ENCODE measurements at regions not wholly inside any gene's neighbourhood (a gene's known extent, or its start where the extent isn't known, plus 50 kb on each side); places are given as distances from the start of the nearest gene placed in this dataset.
"Not testable (repeated sequence)": the region's sequence is repeated elsewhere in the genome, so short reads cannot be mapped to it uniquely, and the experiment has no call there.

DNA sequence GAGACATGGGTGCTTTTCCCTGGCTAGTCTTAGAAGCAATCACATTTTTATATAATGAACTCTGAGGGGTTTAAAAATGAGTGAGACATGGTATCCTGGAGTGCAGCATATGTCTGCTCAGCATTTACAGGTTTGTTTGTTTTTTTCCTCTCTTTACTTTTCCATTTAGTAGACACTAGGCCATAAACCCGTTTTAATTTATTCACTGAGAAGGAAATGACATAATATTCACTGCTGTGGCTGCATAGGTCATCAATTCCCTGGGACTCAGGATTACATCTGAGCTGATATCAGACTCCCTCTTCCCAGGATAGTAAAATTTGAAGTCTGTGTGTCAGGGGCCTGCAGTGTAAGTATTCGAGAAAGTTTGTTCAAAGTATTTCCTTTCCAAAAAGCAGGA lies 178.9 kb upstream of the SPRY1 start:
- DNase-seq (no peak), ATAC-seq (no peak)

DNA sequence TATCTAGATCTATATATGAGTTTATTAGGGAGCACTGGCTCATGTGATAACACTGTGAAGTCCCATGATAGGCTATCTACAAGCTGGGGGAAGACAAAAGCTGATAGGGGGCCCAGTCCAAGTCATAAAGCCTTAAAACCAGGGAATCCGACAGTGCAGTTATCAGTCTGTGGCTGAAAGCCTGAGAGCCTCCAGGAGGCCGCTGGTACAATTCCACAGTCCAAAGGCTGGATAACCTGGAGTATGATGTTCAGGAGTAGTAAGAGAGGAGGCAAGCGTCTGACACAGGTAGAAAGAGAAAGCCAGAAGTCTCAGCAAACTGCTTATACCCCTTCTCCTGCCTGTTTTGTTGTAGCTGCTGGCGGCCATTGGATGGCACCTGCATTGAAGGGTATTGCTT lies 177.6 kb upstream of the SPRY1 start:
- no peak for ATAC-seq
- no peak for DNase-seq

DNA sequence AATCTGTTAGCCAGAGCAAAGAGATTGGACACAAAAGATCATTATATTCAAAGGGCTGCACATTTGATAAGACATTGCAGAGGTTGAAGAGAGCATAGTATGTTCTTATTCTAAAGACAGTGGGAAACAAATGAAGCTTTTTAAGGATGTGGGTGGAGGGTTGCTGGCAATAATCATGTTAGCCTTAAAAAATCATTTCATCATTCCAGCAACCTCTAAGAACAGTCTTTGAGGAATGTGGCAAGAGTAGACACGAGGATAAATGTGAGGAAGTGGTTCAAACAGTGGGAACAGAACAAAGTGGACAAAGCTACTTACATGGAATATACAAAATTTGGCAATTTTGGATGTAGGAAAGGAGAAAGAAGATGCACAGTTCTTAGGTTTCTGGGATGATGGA lies 167.3 kb upstream of the SPRY1 start:
- no peak for DNase-seq
- ATAC-seq: no peak

DNA sequence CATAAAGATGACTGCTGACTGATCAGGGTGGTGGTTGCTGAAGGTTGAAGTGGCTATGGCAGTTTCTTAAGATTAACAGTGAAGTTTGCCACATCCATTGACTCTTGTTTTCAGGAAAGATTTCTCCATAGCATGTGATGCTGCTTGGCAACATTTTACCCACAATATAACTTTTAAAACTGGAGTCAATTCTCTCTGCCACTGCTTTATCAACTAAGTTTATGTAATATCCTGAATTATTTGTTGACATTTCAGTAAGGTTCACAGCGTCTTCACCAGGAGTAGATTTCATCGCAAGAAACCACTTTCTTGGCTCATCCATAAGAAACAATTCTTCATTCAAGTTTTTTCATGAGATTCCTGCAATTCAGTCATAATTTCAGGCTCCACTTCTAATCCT lies 166.5 kb upstream of the SPRY1 start:
- ATAC-seq: no peak
- no peak for DNase-seq

DNA sequence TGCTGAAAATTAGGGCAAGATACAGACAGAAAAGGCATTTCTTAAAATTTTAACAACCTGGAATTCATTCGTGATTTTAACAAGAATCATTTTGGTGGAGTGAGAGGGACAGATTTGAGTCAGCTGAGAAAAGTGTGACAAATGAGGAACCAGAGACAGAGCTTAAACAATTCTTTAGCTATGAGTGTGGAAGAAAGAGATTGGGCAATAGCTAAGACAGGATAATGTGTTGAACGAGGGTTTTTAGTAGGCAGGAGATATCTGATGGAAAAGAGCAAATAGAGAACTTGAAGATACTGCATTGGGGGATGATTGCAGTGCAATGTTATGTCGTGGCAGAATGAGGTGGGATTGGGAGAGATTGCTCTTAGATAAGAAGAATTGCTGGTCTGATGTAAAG lies 164.2 kb upstream of the SPRY1 start:
- ATAC-seq: no peak

DNA sequence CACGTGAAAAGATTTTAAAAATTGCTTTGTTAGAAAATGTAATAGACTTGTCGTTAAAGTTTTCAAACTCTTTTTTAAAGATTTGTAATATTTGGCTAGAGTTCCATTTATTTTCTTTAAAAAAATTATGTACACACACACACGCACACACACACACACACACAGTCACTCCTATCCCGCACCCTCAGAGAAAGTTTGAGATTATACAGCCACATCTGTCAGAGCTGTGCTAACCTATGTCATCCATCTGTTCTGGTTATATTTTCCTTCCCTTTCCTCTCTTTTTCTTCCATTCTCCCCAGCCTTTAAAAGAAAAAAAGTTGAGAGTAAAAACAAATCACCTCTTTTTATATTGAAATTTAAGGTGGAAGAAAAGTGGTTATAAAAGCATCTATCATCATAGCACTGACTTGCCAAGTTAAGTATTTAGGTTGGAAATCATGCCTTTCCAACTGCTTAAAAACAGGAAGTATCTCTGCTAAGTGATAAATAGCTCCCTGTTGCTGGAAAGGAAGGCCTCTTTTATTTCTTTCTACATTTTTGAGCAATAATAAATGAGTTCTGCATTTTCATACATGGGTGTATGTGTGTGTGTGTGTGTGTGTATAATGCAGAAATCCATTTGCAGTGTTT lies 163.3 kb upstream of the SPRY1 start:
- ATAC-seq (no peak), DNase-seq (no peak)

More for the DNA sequence above, 164.2 kb upstream of the SPRY1 start:
- no peak for DNase-seq

DNA sequence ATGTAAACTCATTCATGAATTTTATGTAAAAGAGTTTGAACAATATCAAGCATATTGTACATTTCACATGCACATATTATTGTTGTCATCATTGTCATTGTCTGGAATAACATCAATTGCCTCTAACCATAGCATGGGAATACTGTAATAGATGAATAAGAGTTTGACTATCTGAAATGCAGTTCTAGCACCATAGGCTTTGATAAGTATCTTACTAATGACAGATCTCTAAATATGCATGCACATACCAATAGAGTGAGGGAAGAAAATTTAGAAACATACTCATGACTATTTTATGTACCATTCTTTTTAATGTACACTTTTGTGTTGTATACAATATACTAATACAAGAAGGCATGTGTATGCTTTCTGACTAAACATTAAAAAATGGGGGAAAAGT lies 161.6 kb upstream of the SPRY1 start:
- DNase-seq (no peak), ATAC-seq (no peak)

DNA sequence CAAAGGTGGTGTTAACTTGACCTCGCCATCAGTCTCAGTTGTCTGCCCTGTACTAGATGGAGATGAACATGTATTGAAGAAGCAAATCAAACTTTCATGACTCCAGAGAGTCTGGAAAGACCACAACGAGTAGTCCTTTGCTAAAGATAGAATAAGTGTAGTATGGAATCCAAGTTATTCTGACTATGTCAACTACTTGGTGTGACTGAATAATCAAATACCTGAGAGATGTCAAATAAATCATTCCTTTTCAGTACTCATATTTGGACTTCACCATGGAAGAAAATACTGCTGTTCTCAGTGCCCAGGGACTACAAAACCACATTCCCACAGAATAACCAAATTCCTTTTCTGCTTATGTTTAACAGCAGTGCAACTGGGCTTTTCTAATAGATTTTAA lies 161.2 kb upstream of the SPRY1 start:
- DNase-seq (no peak), ATAC-seq (no peak)

DNA sequence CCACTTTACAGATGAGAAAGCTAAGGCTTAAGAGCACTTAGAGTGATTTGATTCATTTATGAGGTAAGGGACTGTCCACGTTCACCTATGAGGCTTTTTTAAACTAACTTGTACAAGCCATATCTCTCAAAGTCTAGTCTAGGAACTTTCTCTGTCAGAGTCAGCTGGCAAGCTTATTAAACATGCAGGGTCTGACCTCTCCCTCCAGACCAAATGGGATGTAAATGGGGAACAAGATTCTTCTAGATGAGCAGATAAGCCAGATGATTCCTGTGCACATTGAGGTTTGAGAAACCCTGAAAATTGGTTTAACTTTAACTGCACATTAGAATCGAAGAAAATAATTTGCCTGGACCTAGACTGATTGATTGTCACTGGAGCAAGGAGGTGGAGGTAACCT lies 160.0 kb upstream of the SPRY1 start:
- no peak for DNase-seq
- no peak for ATAC-seq

DNA sequence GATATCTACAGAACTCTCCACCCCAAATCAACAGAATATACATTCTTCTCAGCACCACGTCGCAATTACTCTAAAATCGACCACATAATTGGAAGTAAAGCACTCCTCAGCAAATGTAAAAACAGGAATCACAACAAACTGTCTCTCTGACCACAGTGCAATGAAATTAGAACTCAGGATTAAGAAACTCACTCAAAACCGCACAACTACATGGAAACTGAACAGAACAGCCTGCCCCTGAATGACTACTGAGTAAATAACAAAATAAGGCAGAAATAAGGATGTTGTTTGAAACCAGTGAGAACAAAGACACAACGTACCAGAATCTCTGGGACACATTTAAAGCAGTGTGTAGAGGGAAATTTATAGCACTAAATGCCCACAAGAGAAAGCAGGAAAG lies 156.3 kb upstream of the SPRY1 start:
- DNase-seq: not testable (repeated sequence)

DNA sequence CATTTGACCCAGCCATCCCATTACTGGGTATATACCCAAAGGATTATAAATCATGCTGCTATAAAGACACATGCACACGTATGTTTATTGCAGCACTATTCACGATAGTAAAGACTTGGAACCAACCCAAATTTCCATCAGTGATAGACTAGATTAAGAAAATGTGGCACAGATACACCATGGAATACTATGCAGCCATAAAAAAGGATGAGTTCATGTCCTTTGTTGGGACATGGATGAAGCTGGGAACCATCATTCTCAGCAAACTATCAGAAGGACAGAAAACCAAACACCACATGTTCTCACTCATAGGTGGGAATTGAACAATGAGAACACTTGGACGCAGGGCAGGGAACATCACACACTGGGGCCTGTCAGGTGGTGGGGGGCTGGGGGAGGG lies 153.4 kb upstream of the SPRY1 start:
- not testable (repeated sequence) for DNase-seq, ATAC-seq

More for the DNA sequence above, 156.3 kb upstream of the SPRY1 start:
- not testable (repeated sequence) for ATAC-seq

DNA sequence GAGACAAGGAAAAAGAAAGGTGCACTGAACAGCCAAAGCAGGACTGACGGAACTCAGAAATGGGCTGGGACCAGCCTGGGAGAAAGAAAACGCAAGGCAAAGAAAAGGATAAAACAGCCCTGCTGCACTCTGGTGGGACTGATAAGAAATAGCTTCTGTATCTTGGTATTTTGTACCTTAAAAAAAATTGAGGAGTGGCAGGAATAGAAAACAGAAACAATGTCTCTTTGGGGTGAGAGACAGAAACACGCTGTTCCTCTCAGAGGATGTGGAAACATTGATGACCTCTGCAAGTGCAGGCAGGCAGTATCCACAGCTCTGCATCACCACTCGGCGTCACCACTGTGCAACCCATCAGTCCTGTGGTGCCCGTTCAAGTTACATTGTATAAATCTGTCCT lies 152.5 kb upstream of the SPRY1 start:
- DNase-seq (no peak), ATAC-seq (no peak)

DNA sequence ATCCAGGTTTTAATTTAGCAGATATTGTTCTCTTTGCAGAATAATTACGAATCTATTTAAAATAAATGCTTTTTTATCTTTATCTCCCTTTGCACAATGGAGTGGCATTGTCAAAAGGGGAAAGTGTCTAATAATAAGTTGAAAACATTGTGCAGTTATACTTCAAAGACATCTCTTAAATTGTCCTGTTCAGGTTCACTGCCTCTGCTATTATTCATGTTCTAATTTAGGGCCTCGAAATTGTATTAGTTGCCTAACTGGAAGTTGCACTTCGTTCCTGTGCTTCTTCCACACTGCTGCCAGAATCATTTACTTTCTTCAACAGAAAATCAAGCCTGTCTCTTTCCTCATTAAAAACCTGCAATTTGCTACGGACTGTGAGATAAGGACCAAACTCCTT lies 150.5 kb upstream of the SPRY1 start:
- DNase-seq (no peak), ATAC-seq (no peak)

DNA sequence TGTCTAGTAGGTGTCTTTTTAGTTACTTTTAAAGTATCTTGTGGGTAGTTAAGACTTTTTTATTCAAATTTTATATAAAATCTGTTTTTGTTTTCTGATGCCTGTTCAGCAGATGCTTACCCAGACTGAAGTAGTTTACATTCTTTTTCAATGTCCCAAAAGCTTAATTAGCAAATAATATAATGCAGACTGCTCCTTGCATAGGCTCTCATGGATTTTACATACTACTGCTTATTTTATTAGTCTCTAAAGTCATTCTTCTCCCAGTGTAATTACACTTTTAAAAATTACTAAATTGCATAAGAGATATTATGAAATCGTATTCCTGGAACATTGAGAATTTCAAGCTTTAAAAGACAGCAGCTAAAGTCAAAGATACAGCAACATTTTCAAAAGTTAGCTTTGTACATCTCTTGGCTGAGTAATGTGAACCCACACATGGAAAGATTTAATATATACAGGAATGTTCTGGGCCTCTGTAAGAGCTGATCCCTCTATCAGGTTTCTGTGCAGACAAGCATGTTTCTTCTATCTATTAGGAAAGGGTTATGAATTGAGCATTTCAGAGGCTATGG lies 148.4 kb upstream of the SPRY1 start:
- ATAC-seq (no peak), DNase-seq (no peak)

DNA sequence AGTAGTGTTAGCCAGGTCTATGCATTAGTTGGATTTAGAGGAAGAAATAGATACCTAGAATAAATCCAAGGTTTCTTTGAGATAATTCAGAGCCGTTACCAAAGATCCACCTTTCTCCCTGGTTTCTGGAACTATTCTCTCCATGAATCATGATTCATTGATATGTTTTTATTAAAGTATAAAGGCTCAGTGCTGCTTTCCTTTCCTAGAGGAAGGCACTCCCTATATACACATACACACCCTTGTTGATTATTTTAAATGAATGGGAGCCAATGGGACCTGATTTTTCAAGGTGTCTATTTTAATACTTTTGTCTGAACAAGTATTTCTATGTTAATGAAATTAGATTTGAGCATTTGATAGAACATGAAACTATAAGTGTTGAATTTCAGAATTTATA lies 146.8 kb upstream of the SPRY1 start:
- DNase-seq (no peak), ATAC-seq (no peak)

DNA sequence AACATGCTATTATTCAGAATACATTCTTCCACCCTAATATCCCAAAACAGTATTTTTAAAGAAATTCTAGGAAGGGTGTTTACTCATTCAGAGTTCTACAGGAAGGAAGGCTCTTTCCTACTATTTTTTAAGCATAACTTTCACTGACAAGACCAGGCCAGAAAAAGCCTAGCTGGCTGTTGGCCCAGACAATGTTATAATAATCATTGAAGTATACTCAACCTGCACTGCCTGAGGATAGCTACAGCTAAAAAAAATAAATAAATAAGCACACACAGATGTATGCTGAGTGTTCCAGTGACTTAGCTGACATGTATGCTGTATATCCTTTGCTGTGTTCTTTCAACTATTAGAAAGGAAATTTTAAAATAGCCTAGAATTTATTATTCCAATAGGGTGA lies 145.8 kb upstream of the SPRY1 start:
- no peak for ATAC-seq
- DNase-seq: no peak

DNA sequence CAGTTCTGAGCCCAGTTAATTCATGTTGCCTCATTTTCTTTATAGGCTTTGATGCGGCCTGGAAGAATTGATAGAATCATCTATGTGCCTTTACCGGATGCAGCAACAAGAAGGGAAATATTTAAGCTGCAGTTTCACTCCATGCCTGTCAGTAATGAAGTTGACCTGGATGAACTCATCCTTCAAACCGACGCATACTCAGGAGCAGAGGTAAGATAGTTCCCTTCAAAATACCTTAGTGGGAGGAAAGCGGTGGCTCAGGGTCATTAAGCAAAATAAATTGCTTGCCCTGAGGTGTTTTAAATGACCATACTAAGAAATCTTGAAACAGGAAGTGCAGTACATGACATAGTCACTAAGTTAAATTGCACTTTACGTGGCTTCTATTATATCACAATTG lies 140.6 kb upstream of the SPRY1 start:
- no peak for ATAC-seq

DNA sequence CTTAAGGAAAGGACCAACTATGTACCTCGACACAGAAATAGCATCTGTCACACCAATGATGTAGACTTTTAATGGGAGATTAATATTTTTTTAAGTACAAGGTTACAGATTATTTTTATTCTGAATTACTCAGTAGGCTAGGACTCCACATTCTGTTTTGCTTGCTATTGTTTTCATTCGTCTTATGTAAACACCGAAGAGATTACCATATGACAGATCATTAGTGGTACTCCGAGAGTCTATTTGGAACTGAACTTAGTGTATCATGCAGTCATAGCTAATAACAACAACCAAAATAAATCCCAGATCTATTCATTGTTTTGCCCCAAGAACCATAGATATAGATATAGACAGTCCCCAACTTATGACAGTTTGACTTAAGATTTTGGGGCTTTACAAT lies 139.7 kb upstream of the SPRY1 start:
- no peak for DNase-seq
- no peak for ATAC-seq

More for the DNA sequence above, 140.6 kb upstream of the SPRY1 start:
- no peak for DNase-seq

DNA sequence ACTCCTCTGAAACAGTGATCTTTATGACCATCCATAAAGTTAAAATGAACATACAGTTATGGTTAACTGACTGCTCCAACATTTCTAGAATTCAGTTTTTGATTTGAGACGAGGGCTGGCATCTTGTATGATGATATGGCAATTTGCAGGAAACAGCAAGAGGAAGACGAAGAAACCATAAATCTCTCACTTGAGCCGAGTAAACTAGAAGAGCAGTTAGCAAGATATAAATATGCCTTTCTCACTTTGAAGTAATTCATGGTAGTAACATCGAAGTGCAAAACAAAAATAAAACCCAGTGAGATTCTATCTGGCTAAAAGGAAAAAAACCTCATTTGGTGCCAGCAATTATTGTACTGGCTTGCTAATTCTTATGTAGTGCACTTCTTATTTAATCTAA lies 139.0 kb upstream of the SPRY1 start:
- DNase-seq (no peak), ATAC-seq (no peak)

DNA sequence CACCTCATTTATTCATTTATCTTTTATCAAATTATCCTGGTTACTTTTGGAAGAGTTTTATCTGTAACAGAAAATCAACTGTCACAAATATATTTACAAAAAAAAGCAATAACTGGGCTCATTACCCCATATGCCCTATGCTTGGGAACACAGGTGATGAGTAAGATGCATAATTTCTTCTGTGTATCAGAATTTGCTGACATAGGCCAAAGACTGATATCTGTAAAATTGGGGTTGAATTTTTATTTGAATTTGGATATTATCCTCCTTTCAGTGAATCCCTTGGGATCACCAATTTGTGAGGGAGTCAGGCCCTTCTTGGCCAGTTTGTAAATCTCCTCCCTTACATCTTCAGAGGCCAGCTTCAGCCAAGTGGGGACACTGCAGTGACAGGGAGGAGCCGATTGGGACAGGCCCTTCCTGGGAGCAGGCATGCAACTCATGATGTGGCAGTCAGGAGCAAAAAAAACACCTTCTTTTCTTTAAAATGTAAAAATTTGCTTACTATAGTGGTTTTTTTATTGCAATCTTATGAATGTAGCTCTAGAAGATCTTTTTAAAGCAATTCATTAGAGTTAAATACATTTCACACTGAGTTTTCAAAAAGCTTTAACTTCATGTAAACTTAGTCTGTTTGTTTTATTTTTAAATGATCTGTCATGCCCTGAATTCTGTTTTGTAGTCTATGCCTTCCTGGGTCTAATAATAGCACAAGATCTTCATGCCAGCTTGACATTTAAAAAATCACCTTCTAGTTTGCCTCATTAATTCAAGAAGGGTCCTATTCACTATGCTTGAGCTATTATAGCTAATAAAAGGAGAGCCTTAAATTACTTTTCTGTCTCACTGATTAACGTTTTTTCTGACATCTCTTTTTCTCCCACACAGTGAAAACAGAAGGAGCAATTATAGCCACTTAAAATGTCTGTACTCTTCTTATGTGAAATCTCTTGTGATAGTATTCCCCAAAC lies 136.6 kb upstream of the SPRY1 start:
- no peak for DNase-seq
- no peak for ATAC-seq

DNA sequence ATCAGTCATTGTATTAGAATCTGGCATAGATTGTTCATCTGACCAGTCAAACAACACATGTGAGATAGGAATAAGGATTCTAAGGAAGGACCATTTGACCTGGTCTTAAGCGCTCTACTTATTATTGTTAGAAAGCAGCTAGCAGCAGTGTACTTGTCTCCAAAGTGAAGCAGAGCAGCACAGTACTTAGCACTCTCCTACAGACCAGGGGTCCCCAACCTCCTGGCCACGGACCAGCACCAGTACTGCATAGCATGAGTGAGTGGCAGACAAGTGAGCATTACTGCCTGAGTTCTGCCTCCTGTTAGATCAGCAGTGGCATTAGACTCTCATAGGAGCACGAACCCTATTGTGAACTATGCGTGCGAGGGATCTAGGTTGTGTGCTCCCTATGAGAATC lies 135.9 kb upstream of the SPRY1 start:
- ATAC-seq: no peak
- no peak for DNase-seq

DNA sequence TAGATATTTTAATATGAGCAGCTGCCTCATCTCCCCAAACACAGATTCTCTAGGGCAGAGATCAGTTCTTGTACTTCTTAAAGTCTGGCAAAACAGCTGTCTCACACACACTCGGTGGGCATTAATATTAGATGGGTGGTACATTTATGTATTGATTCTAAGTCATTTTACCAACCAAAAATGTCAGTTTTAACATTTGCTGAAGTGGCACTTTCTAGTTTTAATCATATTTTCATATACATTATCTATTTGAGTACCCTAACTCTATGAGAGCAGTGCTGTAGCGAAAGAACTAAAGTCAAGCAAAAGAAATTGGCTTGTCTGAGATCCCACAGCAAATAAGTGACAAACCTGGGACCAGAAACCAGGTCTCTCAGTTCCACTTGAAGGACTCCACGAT lies 134.5 kb upstream of the SPRY1 start:
- DNase-seq (no peak), ATAC-seq (no peak)

DNA sequence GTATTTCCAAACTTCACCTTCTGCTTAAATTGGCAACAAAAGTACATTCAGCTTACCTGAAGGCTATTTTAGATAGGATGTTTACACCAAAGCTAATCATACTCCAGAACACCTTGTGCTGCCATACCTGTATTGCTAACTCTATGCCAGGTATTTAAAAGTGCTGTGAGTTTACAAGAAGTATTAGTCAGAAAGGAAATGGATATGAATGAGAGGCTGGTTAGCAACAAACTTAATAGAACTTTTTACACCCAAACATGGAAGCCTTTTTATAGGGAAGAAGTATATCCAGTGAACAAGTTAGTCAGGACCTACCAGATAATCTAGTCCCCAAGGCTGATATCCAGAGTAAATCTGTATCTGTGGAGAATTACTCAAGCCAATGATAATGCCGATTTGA lies 131.2 kb upstream of the SPRY1 start:
- no peak for ATAC-seq

More for the DNA sequence above, 131.2 kb upstream of the SPRY1 start:
- DNase-seq: no peak
